Activated CD4-positive, alpha-beta T cell treated with anti-CD3 and anti-CD28 coated beads, Interleukin-2, Interleukin-6, amounts not matched to agents 100 ng/mL and 50 ng/mL, durations not matched to agents 16 hours and 8 hours (primary cell): ENCODE measurements at regions not wholly inside any gene's neighbourhood (a gene's known extent, or its start where the extent isn't known, plus 50 kb on each side); places are given as distances from the start of the nearest gene placed in this dataset.
"Not testable (repeated sequence)": the region's sequence is repeated elsewhere in the genome, so short reads cannot be mapped to it uniquely, and the experiment has no call there.

Experiments used
- DNase-seq: peaks from one replicate; pipeline ENCODE4 v3.0.0-alpha.2; 2020

DNA sequence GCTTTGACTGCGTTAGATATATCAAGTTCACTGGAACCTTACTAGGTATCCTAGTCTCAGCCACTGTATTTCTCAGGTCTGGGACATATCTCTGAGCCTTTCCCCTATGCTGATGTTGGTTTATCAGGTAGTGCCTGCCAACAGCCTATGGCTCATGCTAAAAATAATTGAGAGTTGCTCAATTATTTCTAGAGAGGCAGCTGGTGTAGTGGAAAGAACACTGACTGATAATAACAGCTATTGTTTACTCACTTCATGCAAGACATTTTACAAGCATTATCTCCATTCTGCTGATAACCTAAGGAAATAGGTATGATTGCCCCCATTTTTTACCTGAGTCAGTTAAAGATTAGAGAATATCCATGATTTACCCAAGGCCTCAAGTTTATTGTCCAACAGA is 231.4 kb downstream of the LRRN1 start:
- no peak for DNase-seq

- DNase-seq = no peak
Measured at GRCh38 chr3:4033296-4033695, 234.1 kb downstream of the LRRN1 start.

GRCh38 chr3:4036046-4036445 is 236.8 kb downstream of the LRRN1 start:
- no peak for DNase-seq

GRCh38 chr3:4038351-4038750 is 239.1 kb downstream of the LRRN1 start:
- no peak for DNase-seq

GRCh38 chr3:4042070-4042469 is 242.8 kb downstream of the LRRN1 start:
- DNase-seq = no peak

- DNase-seq = no peak
Measured at GRCh38 chr3:4042869-4043268, 243.6 kb downstream of the LRRN1 start.

GRCh38 chr3:4043867-4044575 is 244.8 kb downstream of the LRRN1 start:
- DNase-seq = no peak

- DNase-seq = no peak
Measured at GRCh38 chr3:4044619-4045018, 245.4 kb downstream of the LRRN1 start.

DNA sequence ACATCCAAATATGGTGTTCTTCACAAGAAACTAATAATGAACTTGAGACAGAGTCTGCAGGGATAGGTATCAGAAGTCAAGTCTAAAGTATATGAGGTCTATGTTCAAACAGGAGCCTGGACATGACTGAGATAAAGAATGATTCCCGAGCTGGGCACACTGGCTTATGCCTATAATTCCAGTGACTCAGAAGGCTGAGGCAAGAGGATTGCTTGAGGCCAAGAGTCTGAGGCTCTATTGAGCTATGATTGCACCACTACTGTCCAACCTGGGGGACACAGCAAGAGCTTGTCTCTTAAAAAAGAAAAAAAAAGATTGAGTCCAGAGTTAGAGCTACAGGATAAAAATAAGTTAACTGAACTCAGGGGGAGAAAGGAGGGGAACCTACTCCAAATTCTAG is 246.5 kb downstream of the LRRN1 start:
- no peak for DNase-seq

- no peak for DNase-seq
Measured at GRCh38 chr3:4047366-4047765, 248.1 kb downstream of the LRRN1 start.

DNA sequence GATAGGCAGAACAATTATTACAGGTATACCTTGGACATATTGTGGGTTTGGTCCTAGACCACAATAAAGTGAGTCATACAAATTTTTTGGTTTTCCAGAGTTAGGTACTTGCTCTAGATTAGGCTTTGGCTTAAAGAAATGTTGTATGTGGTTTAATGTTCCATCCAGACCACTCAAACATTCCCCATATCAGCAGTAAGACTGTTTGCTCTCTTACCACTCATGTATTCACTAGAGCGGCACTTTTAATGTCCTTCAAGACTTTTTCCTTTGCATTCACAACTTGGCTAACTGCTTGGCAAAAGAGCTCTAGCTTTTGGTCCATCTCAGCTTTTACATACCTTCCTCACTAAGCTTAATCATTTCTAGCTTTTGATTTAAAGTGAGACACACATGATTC is 250.5 kb upstream of the SETMAR start:
- no peak for DNase-seq

DNA sequence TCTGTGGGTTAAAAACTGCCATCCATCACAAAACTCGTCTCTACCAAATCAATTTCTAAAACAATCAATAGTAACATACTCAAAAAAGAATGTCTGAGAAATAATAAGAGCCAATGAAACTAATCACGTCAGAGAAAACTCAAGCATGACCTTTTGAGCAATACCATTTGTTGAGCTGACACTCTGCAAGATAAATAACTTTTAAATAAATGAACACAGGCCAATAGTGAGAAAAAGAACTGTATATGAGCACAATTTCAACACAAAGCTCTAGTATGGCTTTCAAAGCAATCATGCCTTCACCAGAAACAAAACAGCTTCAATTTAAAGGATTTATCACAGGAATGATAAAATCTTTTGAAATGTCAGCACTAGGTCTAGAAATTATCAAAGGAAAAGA is 249.2 kb upstream of the SETMAR start:
- no peak for DNase-seq

DNA sequence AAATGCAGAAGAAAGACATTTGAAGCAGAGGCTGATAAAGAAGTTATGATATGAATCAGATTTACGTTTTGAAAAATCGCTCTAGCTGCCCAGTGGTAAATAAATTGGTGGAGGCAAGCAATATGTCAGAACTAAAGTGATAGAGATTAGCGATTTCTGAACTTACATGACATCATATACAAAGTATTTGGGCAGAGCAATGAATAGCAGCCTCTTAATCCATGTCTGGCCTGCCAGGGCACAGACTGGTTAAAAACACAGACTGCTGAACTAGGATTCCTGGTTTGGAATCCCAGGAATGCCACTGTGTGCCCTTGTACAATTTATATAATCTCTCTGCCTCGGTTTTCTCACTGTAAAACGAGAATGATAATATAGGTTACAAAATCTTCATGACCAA is 243.1 kb upstream of the SETMAR start:
- DNase-seq = peak; percentile 28

GRCh38 chr3:4060603-4061002 is 242.6 kb upstream of the SETMAR start:
- DNase-seq = no peak

- no peak for DNase-seq
Measured at GRCh38 chr3:4061195-4061594, 242.0 kb upstream of the SETMAR start.

- DNase-seq = no peak
Measured at GRCh38 chr3:4061783-4062360, 241.3 kb upstream of the SETMAR start.

DNA sequence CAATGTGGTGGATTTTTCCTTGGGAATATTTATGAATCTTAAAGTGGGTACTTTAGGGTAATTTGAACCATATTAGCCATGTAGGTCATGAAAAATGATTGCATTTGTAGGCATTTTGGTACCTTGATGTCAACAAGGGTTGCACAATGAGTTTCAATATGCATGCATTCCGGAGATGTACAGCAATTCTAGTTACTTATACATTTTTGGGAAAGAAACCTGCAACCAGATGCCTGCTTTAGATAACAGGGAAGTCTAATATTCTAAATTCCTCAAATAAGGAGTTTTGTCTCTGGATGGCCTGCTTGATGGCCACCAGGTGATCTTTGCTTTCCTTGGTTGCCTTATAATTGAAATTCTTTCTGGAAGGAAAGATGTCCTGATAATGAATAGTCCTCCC is 240.5 kb upstream of the SETMAR start:
- DNase-seq = no peak

GRCh38 chr3:4063916-4064574 is 239.1 kb upstream of the SETMAR start:
- DNase-seq = no peak

- DNase-seq = no peak
Measured at GRCh38 chr3:4065085-4065484, 238.1 kb upstream of the SETMAR start.

DNA sequence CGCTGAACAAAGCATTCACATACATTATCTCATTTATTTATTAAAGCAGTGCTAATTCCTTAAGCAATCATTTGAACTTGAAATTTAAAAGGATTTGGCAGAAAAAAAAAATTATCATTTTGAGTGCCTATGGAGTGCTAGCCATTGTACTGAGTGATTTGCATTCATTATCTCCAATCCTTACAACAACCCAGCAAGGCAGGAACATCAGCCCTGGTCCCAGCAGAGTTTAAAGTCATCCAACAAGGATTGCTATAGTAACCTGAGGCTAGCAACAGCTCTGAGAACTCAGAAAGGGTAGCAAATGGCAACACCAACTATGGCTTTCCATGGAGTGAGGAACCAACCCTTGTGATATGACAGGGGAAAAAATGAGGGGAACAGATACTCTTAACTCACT is 237.6 kb upstream of the SETMAR start:
- no peak for DNase-seq

DNA sequence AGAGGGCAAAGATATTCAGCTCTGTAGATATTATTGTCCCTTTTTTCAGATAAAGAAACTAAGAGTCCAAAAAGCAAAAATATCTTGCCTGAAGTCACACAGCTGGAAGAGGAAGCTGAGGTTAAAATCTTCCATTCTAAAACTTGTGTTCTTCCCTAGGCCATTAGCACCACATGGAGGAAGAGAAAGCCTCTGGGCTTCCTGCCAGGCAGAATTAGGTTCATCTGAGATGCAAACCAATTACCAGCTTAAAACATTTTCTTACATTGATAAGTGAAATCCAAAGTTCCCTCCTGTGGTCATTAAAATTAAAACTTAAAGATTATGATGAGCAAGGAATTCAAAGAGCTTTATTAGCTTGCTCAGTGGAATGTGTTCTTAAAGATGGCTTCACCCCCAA is 235.3 kb upstream of the SETMAR start:
- no peak for DNase-seq

DNA sequence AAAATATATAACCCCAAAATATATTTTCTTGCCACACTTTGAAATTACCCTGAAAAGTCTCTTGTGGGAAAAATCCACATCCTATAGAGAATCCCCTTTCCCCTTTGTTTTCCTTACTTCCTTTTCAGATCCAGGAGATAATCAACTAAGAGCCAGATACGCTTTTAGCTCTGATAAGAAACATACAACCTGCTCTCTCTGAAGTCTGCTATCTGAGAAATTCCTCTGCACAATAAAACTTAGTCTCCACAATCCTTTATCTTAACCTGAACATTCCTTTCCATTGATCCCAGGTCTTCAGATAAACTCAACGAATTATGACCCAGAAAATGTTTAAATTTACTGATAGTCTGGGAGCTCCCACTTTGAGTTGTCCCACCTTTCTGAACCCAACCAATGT is 233.4 kb upstream of the SETMAR start:
- no peak for DNase-seq

DNA sequence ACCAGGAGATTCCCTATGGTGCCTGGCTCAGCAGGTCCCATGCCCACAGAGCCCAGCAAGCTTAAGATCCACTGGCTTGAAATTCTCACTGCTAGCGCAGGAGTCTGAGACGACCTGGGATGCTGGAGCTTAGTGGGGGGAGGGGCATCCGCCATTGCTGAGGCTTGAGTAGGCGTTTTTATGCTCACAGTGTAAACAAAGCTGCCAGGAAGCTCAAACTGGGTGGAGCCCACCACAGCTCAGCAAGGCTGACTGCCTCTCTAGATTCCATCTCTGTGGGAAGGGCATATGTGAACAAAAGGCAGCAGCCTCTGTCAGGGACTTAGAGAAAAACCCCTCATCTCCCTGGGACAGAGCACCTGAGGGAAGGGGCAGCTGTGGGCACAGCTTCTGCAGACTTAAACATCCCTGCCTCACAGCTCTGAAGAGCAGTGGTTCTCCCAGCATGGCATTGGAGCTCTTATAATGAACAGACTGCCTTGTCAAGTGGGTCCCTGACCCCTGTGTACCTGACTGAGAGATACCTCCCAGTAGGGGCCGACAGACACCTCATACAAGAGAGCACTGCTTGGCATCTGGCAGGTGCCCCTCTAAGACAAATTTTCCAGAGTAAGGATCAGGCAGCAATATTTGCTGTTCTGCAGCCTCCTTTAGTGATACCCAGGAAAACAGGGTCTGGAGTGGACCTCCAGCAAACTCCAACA is 231.5 kb upstream of the SETMAR start:
- no peak for DNase-seq

DNA sequence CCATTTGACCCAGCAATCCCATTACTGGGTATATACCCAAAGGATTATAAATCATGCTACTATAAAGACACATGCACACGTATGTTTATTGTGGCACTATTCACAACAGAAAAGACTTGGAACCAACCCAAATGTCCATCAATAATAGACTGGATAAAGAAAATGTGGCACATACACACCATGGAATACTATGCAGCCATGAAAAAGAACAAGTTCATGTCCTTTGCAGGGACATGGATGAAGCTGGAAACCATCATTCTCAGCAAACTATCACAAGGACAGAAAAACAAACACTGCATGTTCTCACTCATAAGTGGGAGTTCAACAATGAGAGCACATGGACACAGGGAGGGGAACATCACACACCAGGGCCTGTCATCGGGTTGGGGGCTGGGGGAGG is 225.9 kb upstream of the SETMAR start:
- DNase-seq = not testable (repeated sequence)
